Right lobe of liver (tissue), 6 donors: ENCODE measurements at regions not wholly inside any gene's neighbourhood (a gene's known extent, or its start where the extent isn't known, plus 50 kb on each side); places are given as distances from the start of the nearest gene placed in this dataset.
A peak's percentile ranks its signal among the peaks of the same experiment; 100 is the strongest.
"Not testable (repeated sequence)": the region's sequence is repeated elsewhere in the genome, so short reads cannot be mapped to it uniquely, and the experiment has no call there.

ENCODE experiments used
- ATAC-seq, 4 donors: fragments of 200-7000 bp; cut with Tn5 transposase; one replicate each; pipeline ENCODE4 v1.9.1; 2020; ENCODE audit warnings: mild to moderate bottlenecking in 4 of 4, moderate library complexity in 4 of 4
- DNase-seq, 3 donors: peaks; one replicate each; pipeline ENCODE4 v3.0.0-alpha.2; 2020
- H3K27ac ChIP-seq, 3 donors: fragments of 200-600 bp; one replicate each; pipeline ENCODE4 v1.8.0; 2022
- H3K27me3 ChIP-seq, 2 donors: fragments of 200-600 bp; one replicate each; pipeline ENCODE4 v1.8.0; 2022
- H3K36me3 ChIP-seq, 4 donors: fragments of 200-600 bp; sonication (generic) in 1 of 4; one replicate each; pipeline versions ENCODE4 v1.5.1 to v1.8.0; 2017 to 2022; ENCODE audit warnings: control low read depth in 1 of 4
- H3K4me1 ChIP-seq, 4 donors: fragments of 200-600 bp; sonication (generic) in 1 of 4; one replicate each; pipeline versions ENCODE4 v1.5.1 to v1.8.0; 2017 to 2022; ENCODE audit warnings: control low read depth in 1 of 4
- H3K4me3 ChIP-seq, 3 donors: fragments of 200-600 bp; one replicate each; pipeline ENCODE4 v1.8.0; 2022
- H3K9me3 ChIP-seq, 4 donors: fragments of 200-600 bp; sonication (generic) in 1 of 4; one replicate each; pipeline versions ENCODE4 v1.5.1 to v1.8.0; 2017 to 2022; ENCODE audit warnings: control low read depth in 1 of 4
- CTCF ChIP-seq, 4 donors: fragments of 200-600 bp in 3 of 4; fragments of 450-650 bp in 1 of 4; IDR thresholded peaks; one replicate each; pipeline versions ENCODE4 v1.5.1 to v1.8.0; 2016 to 2022; ENCODE audit warnings: antibody characterized with exemption in 4 of 4, mild to moderate bottlenecking in 2 of 4
- POLR2A ChIP-seq: fragments of 450-650 bp; IDR thresholded peaks from one replicate; pipeline ENCODE4 v1.6.1; 2017; ENCODE audit warnings: antibody characterized with exemption, mild to moderate bottlenecking
- WGBS: methylation state at CpG from one replicate; pipeline ENCODE4 v1.1.6; 2018; ENCODE audit warnings: low coverage, low lambda C conversion rate; ENCODE audit not compliant: insufficient coverage; ENCODE audit errors: missing lambda C conversion rate; 5-methylcytosine and 5-hydroxymethylcytosine counted together
- intact Hi-C, 2 donors: fragments of 100-400 bp; cut with DNase I; formaldehyde crosslinking; loops; one replicate each; pipeline versions ENCODE4 v1.11.2 to v1.14.1; 2022
- donor health status: DM: no; HTN: yes; CAD: no.
- donor health status: DM: no; HTN: no; CAD: no.
- donor health status: DM: no; HTN: no; CAD: no.
- donor health status: DM: no; HTN: yes; CAD: no.
- donor health status: DM: no; HTN: yes; CAD: no.

- 17% methylated on average over 2 of the region's 11 CpGs for WGBS
- H3K27ac ChIP-seq, H3K36me3 ChIP-seq, ATAC-seq, H3K4me3 ChIP-seq, H3K27me3 ChIP-seq, H3K4me1 ChIP-seq, intact Hi-C loops, H3K9me3 ChIP-seq: not testable (repeated sequence)
- peak in 1 of 3 donors; percentile 15 for DNase-seq
Measured at GRCh38 chr15:84395384-84395783, 159.8 kb downstream of the GOLGA6L4 start.

GRCh38 chr15:84395881-84396280, 160.3 kb downstream of the GOLGA6L4 start:
- DNase-seq = peak in 2 of 3 donors; percentile 27 to 44
- H3K4me3 ChIP-seq, H3K9me3 ChIP-seq, intact Hi-C loops, ATAC-seq, H3K4me1 ChIP-seq, H3K27ac ChIP-seq, H3K36me3 ChIP-seq, H3K27me3 ChIP-seq: not testable (repeated sequence)
- 72% methylated on average over 3 of the region's 6 CpGs for WGBS

GRCh38 chr15:84397066-84397465, 161.5 kb downstream of the GOLGA6L4 start:
- H3K4me3 ChIP-seq, ATAC-seq, intact Hi-C loops, H3K27me3 ChIP-seq, H3K27ac ChIP-seq, H3K36me3 ChIP-seq, H3K9me3 ChIP-seq, H3K4me1 ChIP-seq: not testable (repeated sequence)
- WGBS = no CpG with 5 or more reads among the region's 18 CpGs
- peak in 1 of 3 donors; percentile 46 for DNase-seq

GRCh38 chr15:84398087-84398486, 162.5 kb downstream of the GOLGA6L4 start:
- intact Hi-C loops, H3K9me3 ChIP-seq, H3K27me3 ChIP-seq, ATAC-seq, H3K4me3 ChIP-seq, H3K4me1 ChIP-seq, H3K36me3 ChIP-seq, H3K27ac ChIP-seq, DNase-seq: not testable (repeated sequence)
- no CpG with 5 or more reads among the region's 4 CpGs for WGBS

GRCh38 chr15:84398763-84399701, 163.5 kb downstream of the GOLGA6L4 start:
- Histone ChIP-seq H3K27ac (no peak overlapping the region), H3K36me3 (no peaks in the 10 kb centered on the region), H3K9me3 (no peaks in the 10 kb centered on the region), H3K4me1 (no peaks in the 10 kb centered on the region), H3K27me3 (no peaks in the 10 kb centered on the region), H3K4me3 (no peak overlapping the region)
- no peak for TF ChIP-seq CTCF (IDR thresholded peaks at IDR 0.05)
- no peak for TF ChIP-seq POLR2A
- WGBS = 90% methylated on average over 2 of the region's 42 CpGs
- ATAC-seq (peak in 1 of 4 donors; percentile 38), DNase-seq (peak in 2 of 3 donors; percentile 42 to 48)
- intact Hi-C loops = no loop called here

GRCh38 chr15:84400017-84400740, 164.6 kb downstream of the GOLGA6L4 start:
- Histone ChIP-seq H3K4me1 (no peaks in the 10 kb centered on the region), H3K4me3 (no peak overlapping the region), H3K27me3 (no peaks in the 10 kb centered on the region), H3K9me3 (no peaks in the 10 kb centered on the region), H3K36me3 (no peaks in the 10 kb centered on the region), H3K27ac (no peak overlapping the region)
- no peak for TF ChIP-seq CTCF (IDR thresholded peaks at IDR 0.05)
- TF ChIP-seq POLR2A = no peak
- no peak for ATAC-seq
- intact Hi-C loops = no loop called here
- 63% methylated on average over 6 of the region's 13 CpGs for WGBS
- peak in 1 of 3 donors; percentile 18 for DNase-seq
